ENCODE measurements at regions not wholly inside any gene's neighbourhood (a gene's known extent, or its start where the extent isn't known, plus 50 kb on each side); places are given as distances from the start of the nearest gene placed in this dataset.

- TF ChIP-seq POLR2A (IDR thresholded peaks at IDR 0.05) (no peak), CTCF (IDR thresholded peaks at IDR 0.05) (no peak)
Measured at GRCh38 chr12:127106697-127107096, 1160.3 kb upstream of the TMEM132C start.
